D721Med (cell line): ENCODE measurements at regions not wholly inside any gene's neighbourhood (a gene's known extent, or its start where the extent isn't known, plus 50 kb on each side); places are given as distances from the start of the nearest gene placed in this dataset.
"Not testable (repeated sequence)": the region's sequence is repeated elsewhere in the genome, so short reads cannot be mapped to it uniquely, and the experiment has no call there.

Source experiments
- DNase-seq: peaks from one replicate; pipeline ENCODE4 v3.0.0; 2011; ENCODE audit warnings: low spot score; ENCODE audit not compliant: insufficient read length
- FAIRE-seq: peaks from 2 replicates; lab custom pipeline; 2011; peaks lifted over from hg19 to GRCh38; lab: Jason Lieb, UNC
- CTCF ChIP-seq: IDR thresholded peaks from 2 replicates; pipeline ENCODE4 v1.5.1; 2012; ENCODE audit warnings: mild to moderate bottlenecking, control low read depth; ENCODE audit not compliant: insufficient read depth; ENCODE audit errors: missing control alignments

DNA sequence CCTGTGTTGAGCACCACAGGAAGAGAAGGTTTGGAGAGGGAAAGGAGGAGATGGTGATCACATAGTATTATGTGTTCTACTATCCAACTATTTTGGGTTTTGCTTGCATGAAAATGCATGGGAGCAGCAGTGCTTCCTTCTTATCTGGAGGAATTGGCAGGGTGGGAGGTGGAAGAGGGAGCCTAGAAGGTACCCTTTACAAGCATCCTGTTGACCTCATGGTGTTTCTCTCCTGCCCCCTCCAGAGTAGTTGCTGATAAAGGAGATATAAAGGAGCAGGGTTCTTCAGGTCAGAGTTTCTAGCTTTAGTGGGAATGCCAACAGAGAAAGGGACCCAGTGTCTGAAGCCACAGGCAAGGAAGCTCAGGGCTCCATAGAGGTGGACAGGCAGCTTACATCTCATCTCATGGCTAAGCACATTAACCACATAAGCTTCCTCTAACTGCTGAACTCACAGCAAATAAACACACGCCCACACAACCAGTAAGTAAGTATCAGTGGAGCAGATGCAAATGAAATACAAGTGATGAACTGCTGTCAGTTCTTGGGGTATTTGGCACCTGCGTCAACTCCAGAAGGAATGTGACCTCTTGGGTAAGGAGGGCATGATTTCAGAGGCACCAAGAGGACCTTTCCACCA, 174.2 kb upstream of the SLC38A2 start:
- DNase-seq (no peak), FAIRE-seq (no peak)
- TF ChIP-seq CTCF: no peak

- FAIRE-seq, DNase-seq: not testable (repeated sequence)
Measured at GRCh38 chr12:46543378-46543795, 170.8 kb upstream of the SLC38A2 start.

- no peak for DNase-seq
- no peak for FAIRE-seq
- no peak for TF ChIP-seq CTCF
Measured at GRCh38 chr12:46538976-46539375, 166.4 kb upstream of the SLC38A2 start.

GRCh38 chr12:46537387-46537955, 164.9 kb upstream of the SLC38A2 start:
- DNase-seq (no peak), FAIRE-seq (no peak)
- TF ChIP-seq CTCF: no peak

DNA sequence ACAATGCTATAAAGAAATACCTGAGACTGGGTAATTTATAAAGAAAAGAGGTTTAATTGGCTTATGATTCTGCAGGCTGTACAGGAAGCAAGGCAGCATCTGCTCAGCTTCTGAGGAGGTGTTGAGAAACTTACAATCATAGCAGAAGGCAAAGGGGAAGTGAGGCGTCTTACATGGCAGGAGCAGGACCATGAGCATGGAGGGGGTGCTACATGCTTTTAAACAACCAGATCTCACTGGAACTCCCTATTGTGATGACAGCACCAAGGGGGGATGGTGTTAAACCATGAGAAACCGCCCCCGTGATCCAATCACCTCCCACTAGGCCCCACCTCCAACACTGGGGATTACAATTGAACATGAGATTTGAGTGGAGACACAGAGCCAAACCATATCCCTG, 163.7 kb upstream of the SLC38A2 start:
- not testable (repeated sequence) for DNase-seq, FAIRE-seq

DNA sequence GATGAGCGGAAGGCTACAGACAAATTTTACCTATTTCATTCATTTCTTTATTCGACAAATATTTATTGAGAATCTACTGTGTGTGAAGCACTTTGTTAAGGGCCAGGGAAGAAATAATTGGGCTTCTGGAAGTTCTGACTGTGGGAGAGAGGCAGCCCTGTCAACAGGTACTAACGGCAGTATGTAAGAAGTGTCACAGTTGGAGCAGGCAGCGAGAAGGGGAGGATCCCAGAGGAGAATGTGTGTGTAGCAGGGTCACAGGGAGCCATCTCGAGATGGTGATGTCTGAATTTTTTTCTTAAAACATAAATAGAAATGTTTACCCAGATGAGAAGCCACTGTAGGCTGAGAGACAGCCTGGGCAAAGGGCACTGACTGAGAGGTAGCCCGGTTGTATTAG, 163.3 kb upstream of the SLC38A2 start:
- no peak for DNase-seq
- no peak for TF ChIP-seq CTCF
- no peak for FAIRE-seq

DNA sequence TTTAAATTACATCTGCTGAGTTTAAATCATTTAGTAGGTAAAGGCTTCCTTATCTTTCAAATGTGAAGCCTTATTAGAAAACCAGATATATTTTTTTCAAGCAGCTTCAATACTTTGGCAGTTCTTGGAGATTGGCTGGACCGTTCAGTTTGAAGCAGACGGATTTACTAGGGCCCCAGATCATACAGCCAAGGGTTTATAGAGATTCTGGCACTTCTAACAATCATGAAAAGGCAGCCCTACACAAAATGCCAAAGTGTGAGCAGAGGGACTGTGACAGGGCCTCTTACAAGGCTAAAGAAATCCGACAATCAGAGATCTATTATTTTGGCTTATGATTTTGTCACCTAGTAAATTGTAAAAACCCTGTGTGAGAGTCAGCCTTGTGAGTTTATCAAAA, 162.8 kb upstream of the SLC38A2 start:
- FAIRE-seq (no peak), DNase-seq (no peak)
- TF ChIP-seq CTCF: no peak

DNA sequence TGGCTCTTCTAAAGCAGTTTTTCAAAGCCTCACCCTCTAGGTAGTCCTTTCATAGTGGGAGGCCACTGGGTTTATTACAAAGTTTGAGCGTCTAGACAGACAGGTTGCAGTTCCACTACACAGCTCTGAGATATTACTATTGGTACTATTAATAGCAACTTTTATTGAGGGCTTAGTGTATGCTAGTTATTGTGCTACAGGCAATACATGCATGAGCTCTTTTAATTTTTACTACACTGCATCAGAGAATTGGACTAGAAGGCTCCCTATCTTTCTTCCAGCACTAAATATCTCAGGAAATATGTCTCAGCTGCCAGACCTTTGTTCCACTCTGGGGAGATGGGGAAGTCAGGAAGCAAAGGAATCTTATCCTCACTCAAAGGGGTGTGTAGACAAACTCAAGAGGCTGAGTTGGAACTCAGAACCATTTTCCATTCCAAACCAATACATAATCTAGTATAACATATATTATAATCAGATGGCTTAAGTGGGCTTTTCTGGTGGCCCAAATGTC, 161.8 kb upstream of the SLC38A2 start:
- no peak for DNase-seq
- TF ChIP-seq CTCF: no peak
- no peak for FAIRE-seq
